Panc1 (cell line): ENCODE measurements at regions not wholly inside any gene's neighbourhood (a gene's known extent, or its start where the extent isn't known, plus 50 kb on each side); places are given as distances from the start of the nearest gene placed in this dataset.

ENCODE experiments used
- POLR2AphosphoS5 ChIP-seq: IDR thresholded peaks from 2 replicates; pipeline ENCODE4 v1.6.1; 2012; ENCODE audit warnings: mild to moderate bottlenecking, low read depth, low read length, moderate library complexity
- SIN3A ChIP-seq: IDR thresholded peaks from 2 replicates; pipeline ENCODE4 v1.6.1; 2012; ENCODE audit warnings: low read depth, mild to moderate bottlenecking, low read length, moderate library complexity, borderline replicate concordance; ENCODE audit not compliant: insufficient read depth
- TCF7L2 ChIP-seq: IDR thresholded peaks from 2 replicates; pipeline ENCODE4 v1.6.1; 2011; ENCODE audit warnings: mild to moderate bottlenecking, low read depth, low read length, inconsistent platforms
- TF ChIP-seq, protein P1 (sequence below): fragments of 450-650 bp; IDR thresholded peaks from 2 replicates; pipeline ENCODE4 v1.5.1; 2017; ENCODE audit warnings: mild to moderate bottlenecking
- TF ChIP-seq, protein P2 (sequence below), 2 experiments: IDR thresholded peaks; 2 replicates each; pipeline ENCODE4 v1.6.1; 2011 to 2012; ENCODE audit warnings: low read depth in 2 of 2, control low read depth in 1 of 2, low read length in 1 of 2, mild to moderate bottlenecking in 1 of 2, moderate library complexity in 1 of 2; ENCODE audit not compliant: insufficient read depth in 1 of 2

DNA sequence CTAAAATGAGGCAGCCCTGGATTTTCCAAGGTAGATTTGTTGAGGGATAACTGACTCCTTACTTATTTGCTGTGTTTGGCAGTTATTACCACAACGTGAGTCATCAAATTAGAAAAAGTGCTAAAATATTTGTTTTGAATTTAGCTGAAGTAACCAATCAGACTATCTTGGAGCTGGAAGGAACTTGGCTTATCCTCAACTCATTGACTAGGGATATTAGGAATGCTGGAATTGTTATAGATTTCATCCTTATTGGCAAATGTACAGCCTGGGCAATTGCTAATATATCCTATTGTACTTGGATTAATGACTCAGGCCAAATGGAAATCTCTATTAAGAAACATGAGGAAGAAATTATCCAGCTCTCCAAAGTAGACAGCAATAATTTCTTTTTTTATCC is 1189.0 kb upstream of the LRRN3 start:
- TF ChIP-seq, protein P1, sequence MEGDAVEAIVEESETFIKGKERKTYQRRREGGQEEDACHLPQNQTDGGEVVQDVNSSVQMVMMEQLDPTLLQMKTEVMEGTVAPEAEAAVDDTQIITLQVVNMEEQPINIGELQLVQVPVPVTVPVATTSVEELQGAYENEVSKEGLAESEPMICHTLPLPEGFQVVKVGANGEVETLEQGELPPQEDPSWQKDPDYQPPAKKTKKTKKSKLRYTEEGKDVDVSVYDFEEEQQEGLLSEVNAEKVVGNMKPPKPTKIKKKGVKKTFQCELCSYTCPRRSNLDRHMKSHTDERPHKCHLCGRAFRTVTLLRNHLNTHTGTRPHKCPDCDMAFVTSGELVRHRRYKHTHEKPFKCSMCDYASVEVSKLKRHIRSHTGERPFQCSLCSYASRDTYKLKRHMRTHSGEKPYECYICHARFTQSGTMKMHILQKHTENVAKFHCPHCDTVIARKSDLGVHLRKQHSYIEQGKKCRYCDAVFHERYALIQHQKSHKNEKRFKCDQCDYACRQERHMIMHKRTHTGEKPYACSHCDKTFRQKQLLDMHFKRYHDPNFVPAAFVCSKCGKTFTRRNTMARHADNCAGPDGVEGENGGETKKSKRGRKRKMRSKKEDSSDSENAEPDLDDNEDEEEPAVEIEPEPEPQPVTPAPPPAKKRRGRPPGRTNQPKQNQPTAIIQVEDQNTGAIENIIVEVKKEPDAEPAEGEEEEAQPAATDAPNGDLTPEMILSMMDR: no peak
- TF ChIP-seq, protein P2, sequence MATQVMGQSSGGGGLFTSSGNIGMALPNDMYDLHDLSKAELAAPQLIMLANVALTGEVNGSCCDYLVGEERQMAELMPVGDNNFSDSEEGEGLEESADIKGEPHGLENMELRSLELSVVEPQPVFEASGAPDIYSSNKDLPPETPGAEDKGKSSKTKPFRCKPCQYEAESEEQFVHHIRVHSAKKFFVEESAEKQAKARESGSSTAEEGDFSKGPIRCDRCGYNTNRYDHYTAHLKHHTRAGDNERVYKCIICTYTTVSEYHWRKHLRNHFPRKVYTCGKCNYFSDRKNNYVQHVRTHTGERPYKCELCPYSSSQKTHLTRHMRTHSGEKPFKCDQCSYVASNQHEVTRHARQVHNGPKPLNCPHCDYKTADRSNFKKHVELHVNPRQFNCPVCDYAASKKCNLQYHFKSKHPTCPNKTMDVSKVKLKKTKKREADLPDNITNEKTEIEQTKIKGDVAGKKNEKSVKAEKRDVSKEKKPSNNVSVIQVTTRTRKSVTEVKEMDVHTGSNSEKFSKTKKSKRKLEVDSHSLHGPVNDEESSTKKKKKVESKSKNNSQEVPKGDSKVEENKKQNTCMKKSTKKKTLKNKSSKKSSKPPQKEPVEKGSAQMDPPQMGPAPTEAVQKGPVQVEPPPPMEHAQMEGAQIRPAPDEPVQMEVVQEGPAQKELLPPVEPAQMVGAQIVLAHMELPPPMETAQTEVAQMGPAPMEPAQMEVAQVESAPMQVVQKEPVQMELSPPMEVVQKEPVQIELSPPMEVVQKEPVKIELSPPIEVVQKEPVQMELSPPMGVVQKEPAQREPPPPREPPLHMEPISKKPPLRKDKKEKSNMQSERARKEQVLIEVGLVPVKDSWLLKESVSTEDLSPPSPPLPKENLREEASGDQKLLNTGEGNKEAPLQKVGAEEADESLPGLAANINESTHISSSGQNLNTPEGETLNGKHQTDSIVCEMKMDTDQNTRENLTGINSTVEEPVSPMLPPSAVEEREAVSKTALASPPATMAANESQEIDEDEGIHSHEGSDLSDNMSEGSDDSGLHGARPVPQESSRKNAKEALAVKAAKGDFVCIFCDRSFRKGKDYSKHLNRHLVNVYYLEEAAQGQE (IDR thresholded peaks at IDR 0.05; ENCODE audit: insufficient read depth in 1 of 2, low read depth in 2 of 2, low read length in 1 of 2): no peak
- TF ChIP-seq POLR2AphosphoS5: no peak
- no peak for TF ChIP-seq TCF7L2
- TF ChIP-seq SIN3A: no peak
